ENCODE measurements at regions not wholly inside any gene's neighbourhood (a gene's known extent, or its start where the extent isn't known, plus 50 kb on each side); places are given as distances from the start of the nearest gene placed in this dataset.

DNA sequence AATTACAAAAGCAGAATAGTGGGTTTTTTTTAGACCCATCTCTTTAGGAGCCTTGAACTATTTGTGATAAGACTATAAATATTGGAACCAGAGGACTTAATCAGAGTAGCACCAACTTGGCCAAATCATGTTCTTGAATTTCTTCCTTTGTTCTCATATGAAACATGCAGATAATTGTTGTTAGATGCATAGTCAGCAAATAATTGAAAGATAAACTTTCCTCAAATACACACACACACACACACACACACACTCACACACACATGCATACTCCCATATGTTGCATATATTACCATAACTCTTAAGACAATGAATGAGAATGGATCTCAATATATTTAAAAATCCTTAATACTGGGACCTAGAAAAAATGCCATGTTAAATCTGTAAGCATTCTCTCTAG is 310.4 kb downstream of the KCNJ2 start:
- TF ChIP-seq, protein P1, sequence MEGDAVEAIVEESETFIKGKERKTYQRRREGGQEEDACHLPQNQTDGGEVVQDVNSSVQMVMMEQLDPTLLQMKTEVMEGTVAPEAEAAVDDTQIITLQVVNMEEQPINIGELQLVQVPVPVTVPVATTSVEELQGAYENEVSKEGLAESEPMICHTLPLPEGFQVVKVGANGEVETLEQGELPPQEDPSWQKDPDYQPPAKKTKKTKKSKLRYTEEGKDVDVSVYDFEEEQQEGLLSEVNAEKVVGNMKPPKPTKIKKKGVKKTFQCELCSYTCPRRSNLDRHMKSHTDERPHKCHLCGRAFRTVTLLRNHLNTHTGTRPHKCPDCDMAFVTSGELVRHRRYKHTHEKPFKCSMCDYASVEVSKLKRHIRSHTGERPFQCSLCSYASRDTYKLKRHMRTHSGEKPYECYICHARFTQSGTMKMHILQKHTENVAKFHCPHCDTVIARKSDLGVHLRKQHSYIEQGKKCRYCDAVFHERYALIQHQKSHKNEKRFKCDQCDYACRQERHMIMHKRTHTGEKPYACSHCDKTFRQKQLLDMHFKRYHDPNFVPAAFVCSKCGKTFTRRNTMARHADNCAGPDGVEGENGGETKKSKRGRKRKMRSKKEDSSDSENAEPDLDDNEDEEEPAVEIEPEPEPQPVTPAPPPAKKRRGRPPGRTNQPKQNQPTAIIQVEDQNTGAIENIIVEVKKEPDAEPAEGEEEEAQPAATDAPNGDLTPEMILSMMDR (IDR thresholded peaks at IDR 0.05; ENCODE audit: low read length), result no peak
- TF ChIP-seq EZH2 (IDR thresholded peaks at IDR 0.05; ENCODE audit: borderline replicate concordance, low read length), result no peak

Measured in OCI-LY1 (cell line).